GM23338 (cell line): ENCODE measurements at regions not wholly inside any gene's neighbourhood (a gene's known extent, or its start where the extent isn't known, plus 50 kb on each side); places are given as distances from the start of the nearest gene placed in this dataset.

Experiments used
- ATAC-seq: fragments of 200-7000 bp; cut with Tn5 transposase; 3 replicates; pipeline ENCODE4 v1.9.1; 2020
- DNase-seq: peaks from one replicate; pipeline ENCODE4 v3.0.0-alpha.2; 2015; ENCODE audit warnings: low spot score
- H2AFZ ChIP-seq: fragments of 200-600 bp; sonication (generic); 2 replicates; pipeline ENCODE4 v1.8.0; 2016; ENCODE audit warnings: antibody characterized with exemption, mild to moderate bottlenecking, moderate library complexity
- H3F3A ChIP-seq: fragments of 200-600 bp; sonication (generic); replicated peaks from 2 replicates; pipeline ENCODE4 v1.8.0; 2017; ENCODE audit warnings: antibody characterized with exemption, mixed run types, low read depth
- H3K27ac ChIP-seq: fragments of 200-600 bp; sonication (generic); 2 replicates; pipeline ENCODE4 v1.6.1; 2016; ENCODE audit warnings: low read depth
- H3K27me3 ChIP-seq: fragments of 200-600 bp; sonication (generic); 2 replicates; pipeline ENCODE4 v1.8.0; 2016; ENCODE audit warnings: mild to moderate bottlenecking, mixed run types, moderate library complexity; ENCODE audit not compliant: insufficient read depth
- H3K36me3 ChIP-seq: fragments of 200-600 bp; sonication (generic); 2 replicates; pipeline ENCODE4 v1.8.0; 2016; ENCODE audit warnings: mild to moderate bottlenecking; ENCODE audit not compliant: insufficient read depth
- H3K4me1 ChIP-seq: fragments of 200-600 bp; sonication (generic); 2 replicates; pipeline ENCODE4 v1.8.0; 2016; ENCODE audit warnings: mild to moderate bottlenecking, moderate library complexity; ENCODE audit not compliant: insufficient read depth
- H3K4me2 ChIP-seq: fragments of 200-600 bp; sonication (generic); 2 replicates; pipeline ENCODE4 v1.7.1; 2017; ENCODE audit warnings: mixed run types
- H3K4me3 ChIP-seq: fragments of 200-600 bp; sonication (generic); 2 replicates; pipeline ENCODE4 v1.6.1; 2016; ENCODE audit warnings: mixed run types
- H3K79me2 ChIP-seq: fragments of 200-600 bp; sonication (generic); replicated peaks from 2 replicates; pipeline ENCODE4 v1.8.0; 2017; ENCODE audit warnings: mild to moderate bottlenecking; ENCODE audit not compliant: insufficient read depth
- H3K9me2 ChIP-seq: fragments of 200-600 bp; sonication (generic); 2 replicates; pipeline ENCODE4 v1.8.0; 2017; ENCODE audit not compliant: insufficient read depth
- H4K20me1 ChIP-seq: fragments of 200-600 bp; sonication (generic); replicated peaks from 2 replicates; pipeline ENCODE4 v1.8.0; 2017; ENCODE audit warnings: mild to moderate bottlenecking; ENCODE audit not compliant: insufficient read depth
- H3K27ac Mint-ChIP-seq: 2 replicates; pipeline ENCODE4 v1.8.0; 2020; ENCODE audit warnings: inconsistent platforms, mild to moderate bottlenecking, moderate library complexity, mixed read lengths
- H3K27me3 Mint-ChIP-seq: 3 replicates; pipeline ENCODE4 v1.8.0; 2022; ENCODE audit warnings: low read depth, mild to moderate bottlenecking, moderate library complexity, mixed read lengths, inconsistent platforms; ENCODE audit not compliant: insufficient read depth, poor library complexity
- H3K36me3 Mint-ChIP-seq: 3 replicates; pipeline ENCODE4 v1.8.0; 2021; ENCODE audit warnings: low read depth, mild to moderate bottlenecking, inconsistent platforms, moderate library complexity, mixed read lengths
- H3K4me1 Mint-ChIP-seq: 3 replicates; pipeline ENCODE4 v1.8.0; 2020; ENCODE audit warnings: mild to moderate bottlenecking, inconsistent platforms, mixed read lengths
- H3K4me3 Mint-ChIP-seq: 3 replicates; pipeline ENCODE4 v1.8.0; 2021; ENCODE audit warnings: moderate library complexity, mild to moderate bottlenecking, inconsistent platforms, mixed read lengths
- H3K9me3 Mint-ChIP-seq: 3 replicates; pipeline ENCODE4 v1.8.0; 2020; ENCODE audit warnings: moderate library complexity, mild to moderate bottlenecking, inconsistent platforms, mixed read lengths
- CREB1 ChIP-seq: fragments of 250-450 bp; sonication (Bioruptor Pico); IDR thresholded peaks from 2 replicates; pipeline ENCODE4 v1.5.0; 2020; ENCODE audit warnings: low read depth, mild to moderate bottlenecking, moderate library complexity
- EZH2 ChIP-seq: fragments of 200-600 bp; sonication (generic); IDR thresholded peaks from one replicate; pipeline ENCODE4 v1.8.0; 2017; ENCODE audit warnings: antibody characterized with exemption, mild to moderate bottlenecking, low read depth; ENCODE audit not compliant: unreplicated experiment
- EZH2phosphoT487 ChIP-seq: fragments of 200-600 bp; sonication (generic); IDR thresholded peaks from one replicate; pipeline ENCODE4 v1.8.1; 2018; ENCODE audit warnings: antibody characterized with exemption; ENCODE audit not compliant: unreplicated experiment
- JUNB ChIP-seq: IDR thresholded peaks from one replicate; pipeline ENCODE4 v1.6.1; 2016; ENCODE audit warnings: antibody characterized with exemption; ENCODE audit not compliant: unreplicated experiment
- NANOG ChIP-seq: IDR thresholded peaks from 2 replicates; pipeline ENCODE4 v1.6.1; 2016; ENCODE audit warnings: antibody characterized with exemption, borderline replicate concordance
- POLR2AphosphoS5 ChIP-seq: IDR thresholded peaks from 2 replicates; pipeline ENCODE4 v1.6.1; 2016; ENCODE audit warnings: antibody characterized with exemption, low read depth
- REST ChIP-seq: IDR thresholded peaks from one replicate; pipeline ENCODE4 v1.6.1; 2018; ENCODE audit warnings: antibody characterized with exemption; ENCODE audit not compliant: unreplicated experiment
- STAT1 ChIP-seq: IDR thresholded peaks from one replicate; pipeline ENCODE4 v1.6.1; 2016; ENCODE audit warnings: antibody characterized with exemption; ENCODE audit not compliant: unreplicated experiment
- ZNF114 ChIP-seq: fragments of 250-450 bp; sonication (Bioruptor Pico); IDR thresholded peaks from 2 replicates; pipeline ENCODE4 v1.5.0; 2020; ENCODE audit warnings: mild to moderate bottlenecking, moderate library complexity
- ZNF331 ChIP-seq: fragments of 250-450 bp; sonication (Bioruptor Pico); IDR thresholded peaks from 2 replicates; pipeline ENCODE4 v1.5.0; 2020; ENCODE audit warnings: low read depth, mild to moderate bottlenecking, moderate library complexity
- TF ChIP-seq, protein P1 (sequence below), 2 experiments: fragments of 200-600 bp in 1 of 2; sonication (generic) in 1 of 2; conservative IDR thresholded peaks; 2 replicates each; pipeline versions ENCODE4 v1.5.1 to v1.6.1; 2016 to 2017; ENCODE audit warnings: antibody characterized with exemption in 2 of 2, low read depth in 2 of 2, mild to moderate bottlenecking in 2 of 2, moderate library complexity in 1 of 2
- TF ChIP-seq, protein P2 (sequence below): IDR thresholded peaks from 2 replicates; pipeline ENCODE4 v1.6.1; 2016; ENCODE audit warnings: antibody characterized with exemption

DNA sequence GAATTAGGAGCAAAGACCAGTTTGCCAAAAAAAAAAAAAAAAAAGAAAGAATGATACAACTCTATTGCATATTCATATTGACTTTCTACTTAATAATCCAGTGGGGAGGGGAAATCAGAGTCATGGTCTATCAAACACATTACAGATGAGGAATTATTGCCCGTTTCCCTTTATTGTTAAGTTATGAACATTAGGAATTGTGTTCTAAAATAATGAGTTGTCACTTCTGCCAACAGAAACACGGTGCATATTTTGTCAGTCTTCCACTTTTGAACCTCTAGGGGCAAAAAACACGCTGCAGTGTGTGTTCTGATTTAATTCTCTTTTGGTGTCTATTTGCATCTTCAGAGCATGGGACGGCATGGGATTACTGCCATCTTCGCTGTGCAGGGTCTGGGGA lies 115.7 kb upstream of the RHOBTB1 start:
- Histone ChIP-seq H4K20me1 (no peaks in the 10 kb centered on the region), H3K4me2 (no peak overlapping the region), H3K4me1 (0 out of 2 replicates have a peak, but pooled peaks cover 3% of the 10 kb centered on the region), H3K27me3 (no peaks in the 10 kb centered on the region), H3K9me2 (no peaks in the 10 kb centered on the region), H3F3A (no peaks in the 10 kb centered on the region), H2AFZ (no peak overlapping the region), H3K79me2 (no peaks in the 10 kb centered on the region), H3K36me3 (no peaks in the 10 kb centered on the region), H3K27ac (no peak overlapping the region), H3K4me3 (no peak overlapping the region)
- no peak for ATAC-seq
- H3K4me1 Mint-ChIP-seq, result peaks cover 3% of the 10 kb centered on the region; the same call in 2 of the 3 replicates
- TF ChIP-seq POLR2AphosphoS5 (no peak), ZNF331 (CRISPR knock-in tag) (no peak), CREB1 (CRISPR knock-in tag) (no peak), ZNF114 (CRISPR knock-in tag) (no peak), NANOG (no peak), STAT1 (no peak), REST (no peak), EZH2phosphoT487 (no peak), EZH2 (no peak), JUNB (no peak)
- TF ChIP-seq, protein P1, sequence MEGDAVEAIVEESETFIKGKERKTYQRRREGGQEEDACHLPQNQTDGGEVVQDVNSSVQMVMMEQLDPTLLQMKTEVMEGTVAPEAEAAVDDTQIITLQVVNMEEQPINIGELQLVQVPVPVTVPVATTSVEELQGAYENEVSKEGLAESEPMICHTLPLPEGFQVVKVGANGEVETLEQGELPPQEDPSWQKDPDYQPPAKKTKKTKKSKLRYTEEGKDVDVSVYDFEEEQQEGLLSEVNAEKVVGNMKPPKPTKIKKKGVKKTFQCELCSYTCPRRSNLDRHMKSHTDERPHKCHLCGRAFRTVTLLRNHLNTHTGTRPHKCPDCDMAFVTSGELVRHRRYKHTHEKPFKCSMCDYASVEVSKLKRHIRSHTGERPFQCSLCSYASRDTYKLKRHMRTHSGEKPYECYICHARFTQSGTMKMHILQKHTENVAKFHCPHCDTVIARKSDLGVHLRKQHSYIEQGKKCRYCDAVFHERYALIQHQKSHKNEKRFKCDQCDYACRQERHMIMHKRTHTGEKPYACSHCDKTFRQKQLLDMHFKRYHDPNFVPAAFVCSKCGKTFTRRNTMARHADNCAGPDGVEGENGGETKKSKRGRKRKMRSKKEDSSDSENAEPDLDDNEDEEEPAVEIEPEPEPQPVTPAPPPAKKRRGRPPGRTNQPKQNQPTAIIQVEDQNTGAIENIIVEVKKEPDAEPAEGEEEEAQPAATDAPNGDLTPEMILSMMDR (conservative IDR thresholded peaks at IDR 0.05; ENCODE audit: low read depth in 2 of 2), result no peak
- TF ChIP-seq, protein P2, sequence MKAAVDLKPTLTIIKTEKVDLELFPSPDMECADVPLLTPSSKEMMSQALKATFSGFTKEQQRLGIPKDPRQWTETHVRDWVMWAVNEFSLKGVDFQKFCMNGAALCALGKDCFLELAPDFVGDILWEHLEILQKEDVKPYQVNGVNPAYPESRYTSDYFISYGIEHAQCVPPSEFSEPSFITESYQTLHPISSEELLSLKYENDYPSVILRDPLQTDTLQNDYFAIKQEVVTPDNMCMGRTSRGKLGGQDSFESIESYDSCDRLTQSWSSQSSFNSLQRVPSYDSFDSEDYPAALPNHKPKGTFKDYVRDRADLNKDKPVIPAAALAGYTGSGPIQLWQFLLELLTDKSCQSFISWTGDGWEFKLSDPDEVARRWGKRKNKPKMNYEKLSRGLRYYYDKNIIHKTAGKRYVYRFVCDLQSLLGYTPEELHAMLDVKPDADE, result no peak
- no peak for DNase-seq
- H3K4me3 Mint-ChIP-seq, result no peak overlapping the region
- H3K36me3 Mint-ChIP-seq, result no peaks in the 10 kb centered on the region
- H3K27ac Mint-ChIP-seq, result 0 out of 2 replicates have a peak overlapping the region, but pooled peaks have one; percentile 44
- no peaks in the 10 kb centered on the region for H3K27me3 Mint-ChIP-seq
- H3K9me3 Mint-ChIP-seq, result no peaks in the 10 kb centered on the region
